ENCODE measurements at regions not wholly inside any gene's neighbourhood (a gene's known extent, or its start where the extent isn't known, plus 50 kb on each side); places are given as distances from the start of the nearest gene placed in this dataset.
"Not testable (repeated sequence)": the region's sequence is repeated elsewhere in the genome, so short reads cannot be mapped to it uniquely, and the experiment has no call there.

DNA sequence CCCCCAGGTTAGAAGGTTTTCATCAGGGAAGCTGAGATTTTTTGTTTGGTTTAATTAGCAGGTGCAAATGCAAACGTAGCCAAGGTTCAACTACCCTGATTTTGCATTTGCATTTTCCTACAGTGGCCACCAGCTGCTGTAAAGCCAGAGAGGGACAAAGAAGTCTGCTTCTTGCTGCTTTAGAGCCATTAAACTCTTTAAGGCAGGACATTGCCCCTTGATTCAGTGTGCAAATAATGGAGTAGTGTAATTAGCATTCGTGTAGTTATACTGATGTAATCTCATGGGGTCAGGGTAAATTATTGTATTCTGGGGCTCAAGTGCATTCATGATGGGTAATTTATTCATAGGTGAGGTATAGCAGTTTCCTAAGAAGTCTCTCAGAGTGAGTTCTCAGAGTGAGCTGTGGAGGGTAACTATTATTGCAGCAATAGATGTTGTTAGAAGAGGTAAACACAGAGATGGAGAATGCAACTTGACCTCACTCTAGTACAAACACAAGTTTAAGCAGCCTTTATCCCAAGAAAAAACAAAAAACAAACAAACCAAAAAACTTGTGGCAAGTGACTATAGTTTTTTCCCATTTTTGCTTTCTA is 526.5 kb downstream of the KIF4B start:
- Histone ChIP-seq H3K36me3 (ENCODE audit: insufficient read depth, low read length) (no peaks in the 10 kb centered on the region), H3K27me3 (ENCODE audit: insufficient read depth, low read length) (no peaks in the 10 kb centered on the region), H3K4me1 (ENCODE audit: insufficient read depth, low read length) (peaks cover 5% of the 10 kb centered on the region), H3K9me3 (ENCODE audit: low read length) (no peaks in the 10 kb centered on the region), H2AFZ (ENCODE audit: low read depth, low read length) (no peak overlapping the region), H3K4me3 (ENCODE audit: low read length) (no peak overlapping the region)

DNA sequence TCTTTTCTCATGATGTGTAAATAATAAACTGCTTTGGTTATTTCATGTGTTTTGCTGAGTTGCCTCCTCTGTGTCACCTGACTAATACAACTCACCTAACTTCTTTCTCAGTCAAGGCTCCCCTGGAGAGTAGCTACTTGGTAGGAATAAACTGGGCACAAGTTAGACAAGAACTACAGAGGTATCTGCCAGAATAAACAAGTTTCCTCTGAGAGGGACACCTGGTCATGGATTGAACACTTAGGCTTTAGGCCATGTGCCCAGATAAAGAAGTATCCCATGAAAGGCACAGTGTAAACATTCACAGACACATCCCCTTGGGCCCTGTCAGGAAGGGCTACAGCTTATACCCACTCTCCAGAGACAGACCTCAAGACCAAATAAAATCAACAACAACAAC is 532.5 kb downstream of the KIF4B start:
- no peaks in the 10 kb centered on the region for H3K36me3 ChIP-seq (ENCODE audit: insufficient read depth, low read length)

DNA sequence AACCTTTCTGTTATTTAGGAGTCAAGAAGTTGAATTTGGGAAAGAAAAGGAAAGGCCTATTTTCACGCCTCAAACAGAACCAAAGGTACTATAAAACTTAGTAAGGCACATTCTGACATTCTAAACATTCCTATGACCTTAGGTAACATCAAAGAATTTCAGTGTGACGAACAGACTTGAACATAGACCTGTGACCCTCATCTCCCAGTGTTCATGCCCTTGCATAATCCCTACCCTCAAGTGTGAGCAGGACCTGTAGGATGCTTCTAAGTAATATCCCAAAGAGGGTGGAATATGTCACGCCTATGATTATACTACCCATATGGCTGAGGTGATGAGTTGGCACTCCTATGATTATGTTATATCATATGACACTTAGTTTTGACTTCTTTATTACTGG is 540.9 kb downstream of the KIF4B start:
- Histone ChIP-seq H3K4me3 (ENCODE audit: low read length) (no peak overlapping the region), H3K36me3 (ENCODE audit: insufficient read depth, low read length) (no peaks in the 10 kb centered on the region), H3K9me3 (ENCODE audit: low read length) (no peaks in the 10 kb centered on the region), H3K4me1 (ENCODE audit: insufficient read depth, low read length) (no peaks in the 10 kb centered on the region), H3K27me3 (ENCODE audit: insufficient read depth, low read length) (no peaks in the 10 kb centered on the region), H2AFZ (ENCODE audit: low read depth, low read length) (no peak overlapping the region)

More for the DNA sequence above, 532.5 kb downstream of the KIF4B start:
- Histone ChIP-seq H3K9me3 (ENCODE audit: low read length) (no peaks in the 10 kb centered on the region), H3K4me1 (ENCODE audit: insufficient read depth, low read length) (no peaks in the 10 kb centered on the region), H3K27me3 (ENCODE audit: insufficient read depth, low read length) (no peaks in the 10 kb centered on the region), H2AFZ (ENCODE audit: low read depth, low read length) (no peak overlapping the region), H3K4me3 (ENCODE audit: low read length) (no peak overlapping the region)

DNA sequence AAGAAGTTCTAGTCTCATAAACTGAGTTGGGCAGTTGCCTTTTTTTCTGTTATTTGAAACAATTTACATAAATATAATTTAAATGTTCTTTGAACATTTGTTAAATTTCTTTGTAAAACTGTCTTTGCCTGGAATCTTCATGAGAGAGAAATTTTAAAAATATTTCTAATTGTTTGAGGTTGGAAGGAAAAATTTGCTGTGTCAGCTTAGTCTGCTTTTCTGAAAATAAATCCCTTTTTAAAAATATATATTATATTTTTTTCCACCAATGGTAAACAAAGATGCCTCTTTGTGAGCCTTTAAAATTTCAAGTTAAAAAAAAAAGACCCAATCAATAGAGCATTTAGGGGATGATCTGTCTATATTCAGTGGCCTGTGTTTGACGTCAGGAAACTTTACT is 542.7 kb downstream of the KIF4B start:
- H3K9me3 ChIP-seq (ENCODE audit: low read length) = no peaks in the 10 kb centered on the region
- H3K27me3 ChIP-seq (ENCODE audit: insufficient read depth, low read length) = no peaks in the 10 kb centered on the region
- no peak overlapping the region for H2AFZ ChIP-seq (ENCODE audit: low read depth, low read length)
- H3K36me3 ChIP-seq (ENCODE audit: insufficient read depth, low read length) = no peaks in the 10 kb centered on the region
- H3K4me1 ChIP-seq (ENCODE audit: insufficient read depth, low read length) = no peaks in the 10 kb centered on the region
- no peak overlapping the region for H3K4me3 ChIP-seq (ENCODE audit: low read length)

DNA sequence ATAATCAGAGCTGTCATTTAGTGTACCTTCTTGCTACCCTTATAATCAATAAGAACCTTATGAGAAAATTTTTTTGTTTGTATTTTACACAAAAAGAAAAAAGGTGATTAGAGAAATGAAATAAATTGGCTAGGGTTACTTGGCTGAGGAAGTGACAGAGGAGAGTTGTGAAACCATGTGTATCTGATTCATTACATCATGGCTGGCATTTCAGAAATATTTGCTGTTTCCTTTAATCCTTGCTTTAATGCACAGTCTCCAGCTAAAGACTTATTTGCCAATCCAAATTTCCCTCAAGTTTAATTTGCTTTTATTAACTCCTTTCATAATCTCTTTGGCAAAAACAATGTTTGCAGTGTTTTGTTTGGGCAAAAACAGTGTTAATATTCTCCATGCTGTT is 543.1 kb downstream of the KIF4B start:
- H3K4me1 ChIP-seq (ENCODE audit: insufficient read depth, low read length) = no peaks in the 10 kb centered on the region
- no peak overlapping the region for H3K4me3 ChIP-seq (ENCODE audit: low read length)
- no peaks in the 10 kb centered on the region for H3K27me3 ChIP-seq (ENCODE audit: insufficient read depth, low read length)
- H3K9me3 ChIP-seq (ENCODE audit: low read length) = no peaks in the 10 kb centered on the region
- no peak overlapping the region for H2AFZ ChIP-seq (ENCODE audit: low read depth, low read length)
- no peaks in the 10 kb centered on the region for H3K36me3 ChIP-seq (ENCODE audit: insufficient read depth, low read length)

DNA sequence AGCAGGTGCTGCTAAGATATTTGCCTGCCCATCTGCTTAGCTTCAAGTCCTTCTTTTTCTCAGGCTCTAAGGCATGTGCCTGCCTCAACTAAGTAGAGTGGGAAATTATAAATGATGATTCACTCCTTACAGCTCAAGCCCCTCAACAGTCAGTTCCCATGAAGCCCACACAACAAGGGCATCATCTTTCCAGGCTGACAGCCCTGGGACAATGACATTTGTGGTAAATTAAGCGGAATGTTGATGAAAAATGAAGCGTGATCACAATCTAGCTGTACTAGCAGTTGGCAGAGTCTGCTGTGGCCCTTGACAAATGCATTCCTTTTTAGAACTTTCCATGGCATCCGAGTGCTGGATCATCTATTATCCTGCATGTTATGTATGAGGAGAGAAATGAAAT is 548.6 kb downstream of the KIF4B start:
- H3K9me3 ChIP-seq (ENCODE audit: low read length) = no peaks in the 10 kb centered on the region
- no peaks in the 10 kb centered on the region for H3K36me3 ChIP-seq (ENCODE audit: insufficient read depth, low read length)
- no peaks in the 10 kb centered on the region for H3K27me3 ChIP-seq (ENCODE audit: insufficient read depth, low read length)
- H3K4me1 ChIP-seq (ENCODE audit: insufficient read depth, low read length) = no peaks in the 10 kb centered on the region
- no peak overlapping the region for H2AFZ ChIP-seq (ENCODE audit: low read depth, low read length)
- H3K4me3 ChIP-seq (ENCODE audit: low read length) = no peak overlapping the region

DNA sequence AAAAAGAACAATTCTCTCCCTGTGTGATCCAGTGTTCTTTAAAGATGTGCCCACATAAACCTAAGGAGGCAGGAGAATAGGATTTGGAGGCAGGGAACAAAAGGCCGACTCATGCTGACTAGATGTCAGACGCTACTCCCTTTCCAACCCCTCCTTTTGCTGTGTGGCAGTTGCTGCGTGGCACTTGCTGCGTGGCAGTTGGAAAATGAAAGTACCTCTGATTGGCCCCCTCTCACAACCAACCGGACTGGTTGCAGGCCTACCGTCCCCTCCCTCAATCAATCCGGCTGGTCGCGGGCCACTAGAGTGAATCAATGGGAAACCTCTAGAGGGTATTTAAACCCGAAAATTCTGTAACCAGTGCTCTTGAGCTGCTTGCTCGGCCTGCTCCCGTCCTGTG is 551.0 kb downstream of the KIF4B start:
- H3K27me3 ChIP-seq (ENCODE audit: insufficient read depth, low read length) = no peaks in the 10 kb centered on the region
- H3K9me3 ChIP-seq (ENCODE audit: low read length) = no peaks in the 10 kb centered on the region
- no peak overlapping the region for H3K4me3 ChIP-seq (ENCODE audit: low read length)
- H3K4me1 ChIP-seq (ENCODE audit: insufficient read depth, low read length) = no peaks in the 10 kb centered on the region
- H3K36me3 ChIP-seq (ENCODE audit: insufficient read depth, low read length) = no peaks in the 10 kb centered on the region
- H2AFZ ChIP-seq (ENCODE audit: low read depth, low read length) = no peak overlapping the region

DNA sequence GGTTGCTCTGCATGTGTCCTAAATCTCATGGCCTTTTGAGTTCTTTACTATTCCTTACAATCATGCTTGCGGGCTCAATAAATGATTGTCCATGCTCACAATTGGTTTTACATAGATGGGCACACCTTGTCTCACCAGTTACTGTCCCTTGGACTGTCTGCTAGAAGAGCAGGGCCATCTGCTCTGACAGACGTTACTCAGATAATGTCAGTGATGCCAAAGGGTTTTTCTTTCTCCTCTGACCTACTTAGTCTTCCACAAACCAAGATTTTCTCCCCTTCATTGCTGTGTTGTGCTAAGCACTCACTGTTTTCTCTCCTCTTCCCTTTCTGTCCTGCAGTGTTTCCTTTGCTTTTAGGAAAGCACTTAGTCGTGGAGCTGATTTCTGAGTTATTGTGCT is 562.3 kb downstream of the KIF4B start:
- Histone ChIP-seq H3K4me1 (ENCODE audit: insufficient read depth, low read length) (no peaks in the 10 kb centered on the region), H2AFZ (ENCODE audit: low read depth, low read length) (no peak overlapping the region), H3K27me3 (ENCODE audit: insufficient read depth, low read length) (no peaks in the 10 kb centered on the region), H3K36me3 (ENCODE audit: insufficient read depth, low read length) (no peaks in the 10 kb centered on the region), H3K9me3 (ENCODE audit: low read length) (no peaks in the 10 kb centered on the region), H3K4me3 (ENCODE audit: low read length) (no peak overlapping the region)

DNA sequence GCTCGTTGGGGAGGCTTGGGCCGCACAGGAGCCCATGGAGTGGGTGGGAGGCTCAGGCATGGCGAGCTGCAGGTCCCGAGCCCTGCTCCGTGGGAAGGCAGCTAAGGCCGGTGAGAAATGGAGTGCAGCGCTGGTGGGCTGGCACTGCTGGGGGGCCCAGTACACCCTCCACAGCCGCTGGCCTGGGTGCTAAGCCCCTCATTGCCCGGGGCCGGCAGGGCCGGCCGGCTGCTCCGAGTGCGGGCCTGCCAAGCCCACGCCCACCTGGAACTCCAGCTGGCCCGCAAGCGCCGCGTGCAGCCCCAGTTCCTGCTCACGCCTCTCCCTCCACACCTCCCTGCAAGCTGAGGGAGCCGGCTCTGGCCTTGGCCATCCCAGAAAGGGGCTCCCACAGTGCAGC is 573.3 kb downstream of the KIF4B start:
- H3K27me3 ChIP-seq (ENCODE audit: insufficient read depth, low read length); H3K36me3 ChIP-seq (ENCODE audit: insufficient read depth, low read length); H3K9me3 ChIP-seq (ENCODE audit: low read length); H3K4me3 ChIP-seq (ENCODE audit: low read length); H3K4me1 ChIP-seq (ENCODE audit: insufficient read depth, low read length); H2AFZ ChIP-seq (ENCODE audit: low read depth, low read length): not testable (repeated sequence)

DNA sequence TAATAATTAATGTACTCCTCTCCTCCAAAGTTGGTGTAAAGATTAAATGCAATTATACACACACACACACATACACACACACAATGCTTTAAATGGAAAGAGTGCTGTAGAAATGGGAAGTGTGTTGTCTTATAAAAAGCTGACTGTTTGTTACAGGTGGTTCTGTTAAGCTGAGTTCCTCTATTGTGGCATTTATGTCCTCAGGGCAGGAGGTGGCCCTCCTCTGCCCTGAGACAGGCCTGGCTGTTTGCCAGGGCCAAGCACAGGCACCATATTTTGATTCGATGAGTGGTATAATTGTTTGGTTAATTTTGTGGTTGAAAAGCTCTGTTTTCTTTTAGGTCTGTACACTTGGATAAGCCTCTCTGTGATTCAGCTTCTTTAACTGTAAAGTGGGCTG is 573.9 kb downstream of the KIF4B start:
- Histone ChIP-seq H3K36me3 (ENCODE audit: insufficient read depth, low read length) (no peaks in the 10 kb centered on the region), H3K27me3 (ENCODE audit: insufficient read depth, low read length) (no peaks in the 10 kb centered on the region), H3K4me3 (ENCODE audit: low read length) (no peak overlapping the region), H2AFZ (ENCODE audit: low read depth, low read length) (no peak overlapping the region), H3K4me1 (ENCODE audit: insufficient read depth, low read length) (no peaks in the 10 kb centered on the region), H3K9me3 (ENCODE audit: low read length) (no peaks in the 10 kb centered on the region)

DNA sequence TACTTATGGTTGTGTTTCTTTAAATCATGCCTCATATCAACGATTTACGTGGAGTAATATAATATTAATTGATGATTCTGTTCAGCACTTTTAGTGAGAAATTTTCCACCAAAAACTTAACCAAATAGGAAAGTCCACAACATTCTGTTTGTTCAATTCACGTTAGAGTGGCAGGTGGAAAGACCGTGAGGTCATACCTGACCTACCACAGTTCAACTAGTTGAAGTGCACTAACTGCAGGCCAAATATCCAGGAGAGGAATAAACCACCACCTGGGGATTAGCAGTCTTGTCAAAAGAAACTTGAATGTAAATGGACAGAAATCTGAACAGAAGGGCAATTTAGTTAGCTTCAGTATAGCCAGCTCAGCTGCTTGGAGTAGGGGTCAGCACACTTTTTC is 577.7 kb downstream of the KIF4B start:
- no peaks in the 10 kb centered on the region for H3K36me3 ChIP-seq (ENCODE audit: insufficient read depth, low read length)
- H3K9me3 ChIP-seq (ENCODE audit: low read length) = no peaks in the 10 kb centered on the region

DNA sequence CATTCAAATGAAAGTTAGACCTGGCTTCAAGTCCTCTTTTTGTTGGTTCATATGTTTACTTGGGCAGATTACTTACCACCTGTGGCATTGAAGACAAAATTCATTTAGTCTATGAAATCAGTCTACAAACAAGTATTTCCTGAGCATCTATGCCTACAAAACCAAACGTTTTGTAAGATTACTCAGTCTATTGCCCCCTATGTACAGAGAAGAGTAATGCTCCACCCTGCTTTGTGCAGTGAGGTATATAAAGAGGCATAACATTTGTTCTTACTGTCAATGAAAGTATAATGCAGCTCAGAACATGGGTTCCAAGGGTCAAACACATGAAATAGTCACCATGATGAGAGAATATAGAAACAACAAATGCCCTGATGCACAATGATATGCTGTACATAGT is 580.7 kb downstream of the KIF4B start:
- Histone ChIP-seq H2AFZ (ENCODE audit: low read depth, low read length) (no peak overlapping the region), H3K27me3 (ENCODE audit: insufficient read depth, low read length) (no peaks in the 10 kb centered on the region), H3K4me3 (ENCODE audit: low read length) (no peak overlapping the region)

More for the DNA sequence above, 577.7 kb downstream of the KIF4B start:
- H2AFZ ChIP-seq (ENCODE audit: low read depth, low read length) = no peak overlapping the region
- H3K4me3 ChIP-seq (ENCODE audit: low read length) = no peak overlapping the region
- no peaks in the 10 kb centered on the region for H3K27me3 ChIP-seq (ENCODE audit: insufficient read depth, low read length)
- H3K4me1 ChIP-seq (ENCODE audit: insufficient read depth, low read length) = no peaks in the 10 kb centered on the region

DNA sequence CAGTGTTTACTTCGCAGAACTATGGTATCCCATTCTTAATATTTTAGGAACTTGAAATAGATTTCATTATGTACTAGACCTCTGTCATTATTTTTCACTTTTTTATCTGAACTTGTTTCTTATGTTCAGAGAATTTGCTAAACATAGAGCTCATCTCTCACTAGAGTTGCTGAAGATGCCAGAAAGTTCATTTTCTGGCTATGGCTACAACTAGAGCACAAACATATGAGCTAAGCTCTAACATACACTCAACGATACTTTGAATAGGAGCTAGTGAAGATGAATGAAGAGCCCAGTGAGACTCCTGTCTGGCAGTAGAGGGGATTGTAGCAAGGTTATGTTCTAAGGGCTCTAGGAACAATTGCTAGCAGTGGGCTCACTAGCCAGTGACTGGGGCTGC is 582.2 kb downstream of the KIF4B start:
- no peaks in the 10 kb centered on the region for H3K36me3 ChIP-seq (ENCODE audit: insufficient read depth, low read length)
- H3K9me3 ChIP-seq (ENCODE audit: low read length) = no peaks in the 10 kb centered on the region
- H3K27me3 ChIP-seq (ENCODE audit: insufficient read depth, low read length) = no peaks in the 10 kb centered on the region
- H3K4me3 ChIP-seq (ENCODE audit: low read length) = no peak overlapping the region
- no peaks in the 10 kb centered on the region for H3K4me1 ChIP-seq (ENCODE audit: insufficient read depth, low read length)
- H2AFZ ChIP-seq (ENCODE audit: low read depth, low read length) = no peak overlapping the region

More for the DNA sequence above, 580.7 kb downstream of the KIF4B start:
- Histone ChIP-seq H3K4me1 (ENCODE audit: insufficient read depth, low read length) (no peaks in the 10 kb centered on the region), H3K36me3 (ENCODE audit: insufficient read depth, low read length) (no peaks in the 10 kb centered on the region), H3K9me3 (ENCODE audit: low read length) (no peaks in the 10 kb centered on the region)

DNA sequence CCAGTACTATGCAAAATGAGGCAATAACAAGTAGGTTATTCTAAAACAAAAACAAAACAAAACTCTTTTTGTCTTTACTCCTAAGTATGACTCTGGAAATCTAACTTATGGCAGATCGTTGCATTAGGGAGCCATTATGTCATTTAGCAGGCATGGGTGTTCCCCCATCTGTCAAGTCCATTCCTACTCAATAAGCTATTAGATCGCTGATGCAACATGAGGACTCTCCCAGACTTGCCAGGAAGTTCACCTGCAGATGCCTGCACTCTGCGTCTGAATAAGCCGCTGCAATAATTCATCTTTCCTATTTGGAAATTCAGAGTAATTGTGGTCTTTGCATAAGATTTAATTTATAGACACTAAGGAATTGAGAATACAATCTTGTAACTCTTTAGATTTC is 585.0 kb downstream of the KIF4B start:
- Histone ChIP-seq H2AFZ (ENCODE audit: low read depth, low read length) (no peak overlapping the region), H3K27me3 (ENCODE audit: insufficient read depth, low read length) (no peaks in the 10 kb centered on the region), H3K9me3 (ENCODE audit: low read length) (no peaks in the 10 kb centered on the region), H3K4me1 (ENCODE audit: insufficient read depth, low read length) (no peaks in the 10 kb centered on the region), H3K36me3 (ENCODE audit: insufficient read depth, low read length) (no peaks in the 10 kb centered on the region), H3K4me3 (ENCODE audit: low read length) (no peak overlapping the region)
